GM06990 (cell line): ENCODE measurements at regions not wholly inside any gene's neighbourhood (a gene's known extent, or its start where the extent isn't known, plus 50 kb on each side); places are given as distances from the start of the nearest gene placed in this dataset.

Experiments
- DNase-seq: peaks from one replicate; pipeline ENCODE4 v3.0.0-alpha.2; 2011; ENCODE audit not compliant: insufficient read length; ENCODE audit errors: extremely low read depth
- H3K27me3 ChIP-seq: replicated peaks from 2 replicates; pipeline ENCODE4 v1.6.0; 2011; ENCODE audit warnings: low read length; ENCODE audit not compliant: control insufficient read depth, insufficient read depth
- H3K36me3 ChIP-seq: 2 replicates; pipeline ENCODE4 v1.5.1; 2011; ENCODE audit warnings: low read length; ENCODE audit not compliant: control insufficient read depth, insufficient read depth
- H3K4me3 ChIP-seq: replicated peaks from 2 replicates; pipeline ENCODE4 v1.5.1; 2011; ENCODE audit warnings: low read depth, mild to moderate bottlenecking, control low read depth, low read length
- TF ChIP-seq, protein P1 (sequence below): IDR thresholded peaks from 2 replicates; pipeline ENCODE4 v1.5.1; 2011; ENCODE audit warnings: low read length, control low read depth, mild to moderate bottlenecking, inconsistent platforms; ENCODE audit not compliant: insufficient read depth, poor library complexity, severe bottlenecking

DNA sequence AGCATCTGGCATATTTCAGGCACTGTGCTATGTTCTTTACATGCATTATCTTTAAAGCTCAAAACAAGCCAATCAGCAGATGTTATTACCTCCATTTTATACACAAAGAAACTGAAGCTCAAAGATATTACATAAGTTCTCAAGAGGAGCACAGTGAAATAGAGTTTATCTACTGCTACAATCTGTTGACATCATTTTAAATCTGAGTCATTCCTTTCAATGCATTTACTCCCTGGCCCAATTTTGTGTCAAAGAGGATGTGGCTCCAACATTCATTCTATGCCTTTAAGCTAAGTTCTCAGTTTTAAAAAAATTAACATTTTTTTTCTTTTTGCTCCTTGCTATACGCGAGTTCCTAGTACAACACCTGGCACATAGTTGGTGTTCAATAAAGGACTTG, 486.3 kb upstream of the ZNF462 start:
- no peaks in the 10 kb centered on the region for H3K27me3 ChIP-seq
- TF ChIP-seq, protein P1, sequence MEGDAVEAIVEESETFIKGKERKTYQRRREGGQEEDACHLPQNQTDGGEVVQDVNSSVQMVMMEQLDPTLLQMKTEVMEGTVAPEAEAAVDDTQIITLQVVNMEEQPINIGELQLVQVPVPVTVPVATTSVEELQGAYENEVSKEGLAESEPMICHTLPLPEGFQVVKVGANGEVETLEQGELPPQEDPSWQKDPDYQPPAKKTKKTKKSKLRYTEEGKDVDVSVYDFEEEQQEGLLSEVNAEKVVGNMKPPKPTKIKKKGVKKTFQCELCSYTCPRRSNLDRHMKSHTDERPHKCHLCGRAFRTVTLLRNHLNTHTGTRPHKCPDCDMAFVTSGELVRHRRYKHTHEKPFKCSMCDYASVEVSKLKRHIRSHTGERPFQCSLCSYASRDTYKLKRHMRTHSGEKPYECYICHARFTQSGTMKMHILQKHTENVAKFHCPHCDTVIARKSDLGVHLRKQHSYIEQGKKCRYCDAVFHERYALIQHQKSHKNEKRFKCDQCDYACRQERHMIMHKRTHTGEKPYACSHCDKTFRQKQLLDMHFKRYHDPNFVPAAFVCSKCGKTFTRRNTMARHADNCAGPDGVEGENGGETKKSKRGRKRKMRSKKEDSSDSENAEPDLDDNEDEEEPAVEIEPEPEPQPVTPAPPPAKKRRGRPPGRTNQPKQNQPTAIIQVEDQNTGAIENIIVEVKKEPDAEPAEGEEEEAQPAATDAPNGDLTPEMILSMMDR: no peak
- no peak overlapping the region for H3K4me3 ChIP-seq
- H3K36me3 ChIP-seq: no peaks in the 10 kb centered on the region
- DNase-seq: no peak

- no peaks in the 10 kb centered on the region for H3K36me3 ChIP-seq
- TF ChIP-seq, protein P1: no peak
- H3K27me3 ChIP-seq: no peaks in the 10 kb centered on the region
- H3K4me3 ChIP-seq: no peak overlapping the region
- no peak for DNase-seq
Measured at GRCh38 chr9:106383072-106383471, 479.9 kb upstream of the ZNF462 start.

- DNase-seq: no peak
- H3K36me3 ChIP-seq: no peaks in the 10 kb centered on the region
- H3K27me3 ChIP-seq: no peaks in the 10 kb centered on the region
- TF ChIP-seq, protein P1: no peak
- no peak overlapping the region for H3K4me3 ChIP-seq
Measured at GRCh38 chr9:106387965-106388364, 475.0 kb upstream of the ZNF462 start.

DNA sequence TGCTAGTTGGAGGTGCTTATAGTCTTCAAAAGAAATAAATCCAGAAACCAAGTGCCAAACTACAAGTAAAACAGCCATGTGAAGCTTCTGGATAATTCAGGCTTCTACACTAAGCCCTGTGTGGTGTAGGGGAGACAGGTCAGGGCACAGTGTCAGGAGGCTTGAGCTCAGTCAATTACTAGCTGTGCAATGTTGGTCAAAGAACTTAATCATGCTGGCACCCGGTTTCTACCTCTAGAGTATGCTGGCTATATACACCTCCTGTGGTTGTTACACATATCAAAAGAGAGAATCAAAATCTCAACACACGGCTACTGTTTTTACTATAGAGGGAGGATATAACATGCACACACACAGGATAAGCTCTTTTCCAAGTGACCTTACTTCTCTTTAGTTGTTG, 469.7 kb upstream of the ZNF462 start:
- DNase-seq: no peak
- Histone ChIP-seq H3K4me3 (no peak overlapping the region), H3K27me3 (no peaks in the 10 kb centered on the region), H3K36me3 (no peaks in the 10 kb centered on the region)
- TF ChIP-seq, protein P1: no peak

GRCh38 chr9:106400170-106400569, 462.8 kb upstream of the ZNF462 start:
- TF ChIP-seq, protein P1: no peak
- H3K36me3 ChIP-seq: no peaks in the 10 kb centered on the region
- H3K4me3 ChIP-seq: no peak overlapping the region
- no peak for DNase-seq
- H3K27me3 ChIP-seq: no peaks in the 10 kb centered on the region; the same call in 1 of the 2 replicates

DNA sequence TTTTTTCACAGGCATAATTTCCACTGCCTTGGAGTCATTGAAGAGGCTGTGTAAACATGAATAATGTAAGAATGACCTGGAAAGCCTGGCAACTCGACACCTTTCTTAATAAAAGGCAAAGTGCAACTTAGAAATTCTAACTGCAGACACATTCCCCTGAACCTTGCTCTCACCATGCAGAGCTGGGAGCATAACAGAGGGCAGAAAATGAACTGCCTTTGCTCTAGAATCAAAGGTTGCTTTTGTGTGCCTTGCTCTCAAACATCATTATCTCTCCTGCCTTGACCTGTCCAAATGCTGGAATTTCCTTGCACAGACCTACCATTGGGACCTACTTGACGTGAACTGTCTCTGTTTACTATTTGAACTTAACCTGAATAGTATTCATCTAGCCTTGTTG, 462.0 kb upstream of the ZNF462 start:
- no peak overlapping the region for H3K4me3 ChIP-seq
- TF ChIP-seq, protein P1: no peak
- no peak for DNase-seq

More for the DNA sequence above, 462.0 kb upstream of the ZNF462 start:
- no peaks in the 10 kb centered on the region for H3K36me3 ChIP-seq
- H3K27me3 ChIP-seq: no peaks in the 10 kb centered on the region; the same call in 1 of the 2 replicates
